ENCODE measurements at regions not wholly inside any gene's neighbourhood (a gene's known extent, or its start where the extent isn't known, plus 50 kb on each side); places are given as distances from the start of the nearest gene placed in this dataset.

- TF ChIP-seq CTCF (IDR thresholded peaks at IDR 0.05): no peak
- no peak for TF ChIP-seq POLR2A (IDR thresholded peaks at IDR 0.05)
Observed at GRCh38 chr3:168738527-168739325, 643.0 kb upstream of the GOLIM4 start.

All from adrenal gland (tissue), 5 donors.